A549 (cell line): ENCODE measurements at regions not wholly inside any gene's neighbourhood (a gene's known extent, or its start where the extent isn't known, plus 50 kb on each side); places are given as distances from the start of the nearest gene placed in this dataset.
A peak's percentile ranks its signal among the peaks of the same experiment; 100 is the strongest.

Experiments used
- ATAC-seq, 2 experiments: fragments of 200-7000 bp in 1 of 2; fragments of >200 bp in 1 of 2; cut with Nextera tagmentation in 1 of 2; cut with Tn5 transposase in 1 of 2; 3 replicates each; pipeline versions ENCODE4 v1.8.0 to v1.9.1; 2018 to 2020; ENCODE audit warnings: mild to moderate bottlenecking in 1 of 2, moderate library complexity in 1 of 2
- CTCF ChIA-PET: fragments of 300-600 bp; sonication (Branson Sonifier 250); formaldehyde crosslinking; extraction: SDS; loops from one replicate; lab custom pipeline; 2021; ENCODE audit warnings: antibody characterized with exemption, inconsistent platforms; lab: Yijun Ruan, JAX
- POLR2A ChIA-PET: fragments of 350-600 bp; formaldehyde crosslinking; extraction: SDS; loops from one replicate; lab custom pipeline; 2021; ENCODE audit warnings: antibody characterized with exemption, inconsistent platforms; lab: Yijun Ruan, JAX
- DNase-seq, 2 experiments: peaks; one replicate each; pipeline versions ENCODE4 v3.0.0 to v3.0.0-alpha.2; 2011 to 2016; ENCODE audit warnings: low read depth in 1 of 2, low spot score in 1 of 2
- FAIRE-seq: peaks from 2 replicates; lab custom pipeline; 2011; peaks lifted over from hg19 to GRCh38; lab: Jason Lieb, UNC
- H3K27ac ChIP-seq, 2 experiments: fragments of >200 bp; sonication (Bioruptor Twin); formaldehyde crosslinking; 3 replicates each; pipeline ENCODE4 v1.5.1; 2016 to 2017
- H3K4me1 ChIP-seq: fragments of >200 bp; sonication (Bioruptor Twin); formaldehyde crosslinking; 3 replicates; pipeline ENCODE4 v1.6.1; 2016
- H3K4me2 ChIP-seq: fragments of >200 bp; sonication (Bioruptor Twin); formaldehyde crosslinking; 3 replicates; pipeline ENCODE4 v1.6.1; 2016
- H3K4me3 ChIP-seq: fragments of >200 bp; sonication (Bioruptor Twin); formaldehyde crosslinking; 3 replicates; pipeline ENCODE4 v1.5.1; 2016
- H3K9me3 ChIP-seq: fragments of >200 bp; sonication (Bioruptor Twin); formaldehyde crosslinking; 3 replicates; pipeline ENCODE4 v1.6.1; 2016
- BHLHE40 ChIP-seq: IDR thresholded peaks from 2 replicates; pipeline ENCODE4 v1.6.1; 2012; ENCODE audit warnings: low read depth, low read length, inconsistent platforms
- CBX2 ChIP-seq: fragments of 200-600 bp; sonication (generic); IDR thresholded peaks from 2 replicates; pipeline ENCODE4 v1.6.1; 2016; ENCODE audit warnings: low read depth, mild to moderate bottlenecking, borderline replicate concordance
- CBX8 ChIP-seq: fragments of 200-600 bp; sonication (generic); IDR thresholded peaks from 2 replicates; pipeline ENCODE4 v1.6.1; 2016
- CEBPB ChIP-seq, 2 experiments: fragments of >200 bp in 1 of 2; sonication (Bioruptor Twin) in 1 of 2; formaldehyde crosslinking in 1 of 2; IDR thresholded peaks; 2 replicates each; pipeline ENCODE4 v1.6.1; 2012 to 2016
- EHF ChIP-seq: fragments of 250-450 bp; sonication (Bioruptor Pico); IDR thresholded peaks from 2 replicates; pipeline ENCODE4 v1.5.0; 2020; ENCODE audit warnings: mild to moderate bottlenecking
- FOXS1 ChIP-seq: fragments of 250-450 bp; sonication (Bioruptor Pico); IDR thresholded peaks from 2 replicates; pipeline ENCODE4 v1.5.0; 2020; ENCODE audit warnings: mild to moderate bottlenecking, moderate library complexity
- HDAC2 ChIP-seq: fragments of 200-600 bp; sonication (generic); IDR thresholded peaks from 2 replicates; pipeline ENCODE4 v1.6.1; 2016
- JUNB ChIP-seq: fragments of >200 bp; sonication (Bioruptor Twin); formaldehyde crosslinking; IDR thresholded peaks from 2 replicates; pipeline ENCODE4 v1.6.1; 2016
- KDM5A ChIP-seq: fragments of 200-600 bp; sonication (generic); IDR thresholded peaks from 2 replicates; pipeline ENCODE4 v1.6.1; 2016; ENCODE audit warnings: antibody characterized with exemption, mild to moderate bottlenecking
- MYC ChIP-seq: IDR thresholded peaks from 2 replicates; pipeline ENCODE4 v1.6.1; 2012; ENCODE audit warnings: mild to moderate bottlenecking, inconsistent platforms, low read length, improper control_type of control experiment, borderline replicate concordance
- NFE2L2 ChIP-seq: fragments of 150-350 bp; conservative IDR thresholded peaks from 2 replicates; pipeline ENCODE4 v1.6.1; 2014; ENCODE audit warnings: low read length
- PBX3 ChIP-seq: IDR thresholded peaks from 2 replicates; pipeline ENCODE4 v1.6.1; 2012
- POLR2A ChIP-seq: IDR thresholded peaks from 2 replicates; pipeline ENCODE4 v1.6.1; 2012; ENCODE audit warnings: mild to moderate bottlenecking, low read length
- RAD21 ChIP-seq, 2 experiments: fragments of >200 bp in 1 of 2; sonication (Bioruptor Twin) in 1 of 2; formaldehyde crosslinking in 1 of 2; IDR thresholded peaks in 1 of 2; conservative IDR thresholded peaks in 1 of 2; 2 replicates in 1 of 2; 3 replicates in 1 of 2; pipeline ENCODE4 v1.6.1; 2012 to 2018; ENCODE audit warnings: inconsistent platforms in 1 of 2
- RCOR1 ChIP-seq: fragments of 150-350 bp; IDR thresholded peaks from 2 replicates; pipeline ENCODE4 v1.6.1; 2014; ENCODE audit warnings: antibody characterized with exemption, low read length, low read depth
- SMC3 ChIP-seq: fragments of >200 bp; sonication (Bioruptor Twin); formaldehyde crosslinking; IDR thresholded peaks from 3 replicates; pipeline ENCODE4 v1.6.1; 2018; ENCODE audit warnings: inconsistent platforms
- TFCP2L1 ChIP-seq: fragments of 250-450 bp; sonication (Bioruptor Pico); IDR thresholded peaks from 2 replicates; pipeline ENCODE4 v1.5.0; 2021; ENCODE audit warnings: mild to moderate bottlenecking
- TP53 ChIP-seq: fragments of 250-450 bp; sonication (Bioruptor Pico); IDR thresholded peaks from 2 replicates; pipeline ENCODE4 v1.5.0; 2021; ENCODE audit warnings: mild to moderate bottlenecking, moderate library complexity
- ZFP36 ChIP-seq: fragments of 450-650 bp; IDR thresholded peaks from 2 replicates; pipeline ENCODE4 v1.6.1; 2014; ENCODE audit warnings: borderline replicate concordance; ENCODE audit not compliant: partially characterized antibody
- WGBS: methylation state at CpG from one replicate; pipeline ENCODE4 v1.1.6; 2017; ENCODE audit errors: missing lambda C conversion rate; 5-methylcytosine and 5-hydroxymethylcytosine counted together
- TF ChIP-seq, protein P1 (sequence below): fragments of 150-350 bp; IDR thresholded peaks from 2 replicates; pipeline ENCODE4 v1.6.1; 2014; ENCODE audit warnings: low read depth, mild to moderate bottlenecking, low read length
- TF ChIP-seq, protein P2 (sequence below): fragments of >200 bp; sonication (Bioruptor Twin); formaldehyde crosslinking; IDR thresholded peaks from 2 replicates; pipeline ENCODE4 v1.6.1; 2016
- TF ChIP-seq, protein P3 (sequence below): fragments of 450-650 bp; IDR thresholded peaks from 2 replicates; pipeline ENCODE4 v1.6.1; 2014; ENCODE audit warnings: antibody characterized with exemption

- Histone ChIP-seq H3K27ac (peak overlapping the region; percentile 40 to 65), H3K4me1 (peaks cover 25% of the 10 kb centered on the region)
- TF ChIP-seq TFCP2L1 (CRISPR knock-in tag) (no peak), CEBPB (IDR thresholded peaks at IDR 0.05) (peak in 1 of 2 experiments; percentile 30; a peak in 1 of 4 replicates)
- TF ChIP-seq, all 56 proteins: peak for 1
- CTCF ChIA-PET: interaction anchor here (0.6 to 2.2 kb wide), 15 partner anchors 10 to 239 kb away, joined by 3 to 10 read pairs (median 5); no protein-coding TSS in a partner anchor
- ATAC-seq: peak; percentile 25 to 36; a peak in 2 of 6 replicates
- POLR2A ChIA-PET: interaction anchor here (0.7 to 0.8 kb wide), 2 partner anchors 87 to 233 kb away, joined by 3 to 4 read pairs; partner anchors contain the start of gene TPM1
- 67% methylated on average over 8 of the region's 8 CpGs for WGBS
- FAIRE-seq: no peak
- no peak for DNase-seq
- peak overlapping the region; percentile 51 for H3K4me2 ChIP-seq
- H3K4me3 ChIP-seq: no peak overlapping the region
- H3K9me3 ChIP-seq: no peaks in the 10 kb centered on the region
These were observed 233.2 kb upstream of the TPM1 start for GRCh38 chr15:62809115-62809967.

GRCh38 chr15:62809968-62810260 lies 232.6 kb upstream of the TPM1 start:
- H3K9me3 ChIP-seq: no peaks in the 10 kb centered on the region
- WGBS: 94% methylated on average over 8 of the region's 8 CpGs
- peak overlapping the region in 1 of 2 experiments; percentile 65; a peak in 4 of 6 replicates for H3K27ac ChIP-seq
- TF ChIP-seq, protein P1, sequence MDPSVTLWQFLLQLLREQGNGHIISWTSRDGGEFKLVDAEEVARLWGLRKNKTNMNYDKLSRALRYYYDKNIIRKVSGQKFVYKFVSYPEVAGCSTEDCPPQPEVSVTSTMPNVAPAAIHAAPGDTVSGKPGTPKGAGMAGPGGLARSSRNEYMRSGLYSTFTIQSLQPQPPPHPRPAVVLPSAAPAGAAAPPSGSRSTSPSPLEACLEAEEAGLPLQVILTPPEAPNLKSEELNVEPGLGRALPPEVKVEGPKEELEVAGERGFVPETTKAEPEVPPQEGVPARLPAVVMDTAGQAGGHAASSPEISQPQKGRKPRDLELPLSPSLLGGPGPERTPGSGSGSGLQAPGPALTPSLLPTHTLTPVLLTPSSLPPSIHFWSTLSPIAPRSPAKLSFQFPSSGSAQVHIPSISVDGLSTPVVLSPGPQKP: no peak
- TF ChIP-seq ZFP36: no peak
- no peak for TF ChIP-seq HDAC2
- TF ChIP-seq EHF (CRISPR knock-in tag): no peak
- no peak for TF ChIP-seq CBX8
- no peak for TF ChIP-seq NFE2L2
- no peak for TF ChIP-seq POLR2A
- TF ChIP-seq, protein P2, sequence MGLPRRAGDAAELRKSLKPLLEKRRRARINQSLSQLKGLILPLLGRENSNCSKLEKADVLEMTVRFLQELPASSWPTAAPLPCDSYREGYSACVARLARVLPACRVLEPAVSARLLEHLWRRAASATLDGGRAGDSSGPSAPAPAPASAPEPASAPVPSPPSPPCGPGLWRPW: no peak
- H3K4me2 ChIP-seq: peak overlapping the region; percentile 51; the same call in 1 of the 3 replicates
- ATAC-seq (peak in 1 of 2 experiments; percentile 27; a peak in 2 of 6 replicates), FAIRE-seq (no peak), DNase-seq (no peak)
- H3K4me1 ChIP-seq: peaks cover 25% of the 10 kb centered on the region
- no peak overlapping the region for H3K4me3 ChIP-seq
- ChIA-PET CTCF (interaction anchor here (0.9 to 2.1 kb wide), 7 partner anchors 10 to 238 kb away, joined by 3 to 10 read pairs (median 6); no protein-coding TSS in a partner anchor), POLR2A (interaction anchor here (0.8 kb wide), 1 partner anchor 232 kb away, joined by 4 read pairs; the partner anchor contains the start of gene TPM1)

DNA sequence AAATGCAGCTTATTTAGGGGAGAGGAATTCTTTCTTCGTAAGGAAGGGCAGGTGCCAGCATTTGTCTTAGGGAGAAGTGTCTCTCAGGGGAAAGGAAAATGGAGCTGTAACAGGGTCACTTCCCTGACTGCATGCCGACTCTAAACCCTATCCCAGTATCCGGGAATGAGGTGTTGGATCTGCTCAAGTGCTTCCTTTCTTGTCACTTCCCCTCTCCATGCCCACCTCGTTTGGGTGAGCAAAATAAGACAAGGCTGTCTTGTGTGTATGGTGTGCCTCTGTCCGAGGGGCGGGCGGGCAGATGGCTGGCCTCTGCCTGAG lies 230.1 kb upstream of the TPM1 start:
- WGBS: 85% methylated on average over 7 of the region's 7 CpGs
- H3K9me3 ChIP-seq: no peaks in the 10 kb centered on the region
- H3K27ac ChIP-seq: peak overlapping the region; percentile 5 to 58; a peak in 4 of 6 replicates
- TF ChIP-seq TFCP2L1 (CRISPR knock-in tag) (no peak), FOXS1 (no peak)
- TF ChIP-seq, all 56 proteins: peak for 0
- ChIA-PET CTCF (interaction anchor here (0.5 to 1.9 kb wide), 4 partner anchors 19 to 840 kb away, joined by 3 to 7 read pairs (median 5); no protein-coding TSS in a partner anchor), POLR2A (no interaction called here)
- DNase-seq (no peak), ATAC-seq (no peak), FAIRE-seq (no peak)
- peak overlapping the region; percentile 52 for H3K4me2 ChIP-seq
- no peak overlapping the region for H3K4me3 ChIP-seq
- peaks cover 25% of the 10 kb centered on the region for H3K4me1 ChIP-seq

DNA sequence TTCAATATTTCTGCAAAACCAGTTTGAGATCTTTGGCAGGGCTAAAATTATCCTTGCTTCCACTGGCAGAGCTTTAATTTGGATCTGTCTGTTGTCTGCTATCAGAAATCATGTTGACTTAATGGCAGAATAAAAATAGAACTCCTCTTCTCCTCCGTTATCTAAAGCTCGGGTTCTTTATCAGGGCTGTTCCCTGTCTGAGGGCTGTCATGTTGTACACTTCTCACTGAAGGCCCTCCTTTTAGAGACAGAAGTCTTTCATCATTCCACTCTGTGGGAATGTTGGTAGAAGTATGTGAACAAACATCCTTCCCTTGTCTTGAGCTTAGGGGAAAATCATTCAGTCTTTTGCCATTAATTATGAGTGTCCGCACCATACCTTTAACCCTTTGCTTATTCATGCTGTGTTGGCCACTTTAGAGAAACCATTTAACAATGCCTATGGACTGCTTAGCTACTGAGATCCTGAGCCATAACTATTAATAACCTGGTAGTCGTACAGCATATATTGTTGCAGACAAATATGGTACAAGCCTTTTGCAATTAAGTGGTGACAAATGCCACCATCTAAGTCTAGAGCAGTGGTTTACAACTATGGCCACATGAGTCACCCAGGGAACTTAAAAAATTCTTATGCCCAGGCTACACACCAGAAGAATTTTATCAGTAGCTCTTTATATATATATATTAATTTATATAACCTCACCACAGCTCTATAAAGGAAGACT lies 226.0 kb upstream of the TPM1 start:
- POLR2A ChIA-PET: no interaction called here
- Histone ChIP-seq H3K4me2 (no peak overlapping the region), H3K9me3 (no peaks in the 10 kb centered on the region), H3K27ac (no peak overlapping the region), H3K4me3 (no peak overlapping the region), H3K4me1 (peaks cover 19% of the 10 kb centered on the region)
- ATAC-seq: no peak
- CTCF ChIA-PET: interaction anchor here (0.8 to 3.7 kb wide), 6 partner anchors 10 to 58 kb away, joined by 3 to 10 read pairs (median 4); no protein-coding TSS in a partner anchor
- FAIRE-seq: no peak
- no peak for DNase-seq
- 85% methylated on average over 4 of the region's 4 CpGs for whole genome bisulfite sequencing
- TF ChIP-seq BHLHE40 (no peak), JUNB (no peak), HDAC2 (no peak), PBX3 (no peak), FOXS1 (no peak), RAD21 (conservative IDR thresholded peaks at IDR 0.05 in 1 of 2, IDR thresholded peaks at IDR 0.05 in 1 of 2) (no peak), NFE2L2 (no peak), KDM5A (no peak), CBX8 (no peak), SMC3 (no peak), RCOR1 (no peak), TP53 (CRISPR knock-in tag) (no peak), MYC (no peak), CBX2 (no peak)
- TF ChIP-seq, protein P1: no peak
- TF ChIP-seq, protein P3, sequence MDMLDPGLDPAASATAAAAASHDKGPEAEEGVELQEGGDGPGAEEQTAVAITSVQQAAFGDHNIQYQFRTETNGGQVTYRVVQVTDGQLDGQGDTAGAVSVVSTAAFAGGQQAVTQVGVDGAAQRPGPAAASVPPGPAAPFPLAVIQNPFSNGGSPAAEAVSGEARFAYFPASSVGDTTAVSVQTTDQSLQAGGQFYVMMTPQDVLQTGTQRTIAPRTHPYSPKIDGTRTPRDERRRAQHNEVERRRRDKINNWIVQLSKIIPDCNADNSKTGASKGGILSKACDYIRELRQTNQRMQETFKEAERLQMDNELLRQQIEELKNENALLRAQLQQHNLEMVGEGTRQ: no peak
